ENCODE measurements at regions not wholly inside any gene's neighbourhood (a gene's known extent, or its start where the extent isn't known, plus 50 kb on each side); places are given as distances from the start of the nearest gene placed in this dataset.

DNA sequence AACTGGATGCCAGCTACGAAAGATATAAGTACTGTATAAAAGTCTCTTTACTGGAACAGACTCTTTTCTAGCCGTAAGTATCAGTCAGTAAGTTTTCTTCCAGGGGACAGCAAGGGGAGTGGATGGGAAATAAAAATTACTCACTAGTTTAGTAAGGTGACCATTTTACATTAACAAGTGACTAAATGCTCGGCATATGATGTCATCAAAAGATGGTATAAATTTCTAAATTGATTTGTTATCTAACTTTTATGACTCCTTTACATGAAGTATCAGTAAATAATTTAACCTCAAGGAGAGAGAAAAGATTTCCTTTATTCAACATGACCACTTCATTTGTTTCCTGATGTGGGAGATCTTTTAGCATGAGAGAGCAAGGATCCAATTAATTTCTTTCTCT, 859.0 kb upstream of the LRRTM1 start:
- no CpG with 5 or more reads among the region's 3 CpGs for WGBS (ENCODE audit: insufficient coverage)
- DNase-seq (ENCODE audit: low read depth in 4 of 6, low spot score in 6 of 6), result no peak
- no peaks in the 10 kb centered on the region for H3K36me3 ChIP-seq (ENCODE audit: control insufficient read depth, insufficient read depth, low read length)
- H3K4me1 ChIP-seq (ENCODE audit: control insufficient read depth, insufficient read depth, low read length), result no peaks in the 10 kb centered on the region
- H3K27ac ChIP-seq (ENCODE audit: low read depth, low read length), result no peak overlapping the region
- no peaks in the 10 kb centered on the region for H3K9me3 ChIP-seq (ENCODE audit: control insufficient read depth, insufficient read depth, low read length)
- H3K27me3 ChIP-seq (ENCODE audit: control insufficient read depth, insufficient read depth, low read length), result no peaks in the 10 kb centered on the region
- H3K4me3 ChIP-seq (ENCODE audit: low read depth, low read length), result no peak overlapping the region

DNA sequence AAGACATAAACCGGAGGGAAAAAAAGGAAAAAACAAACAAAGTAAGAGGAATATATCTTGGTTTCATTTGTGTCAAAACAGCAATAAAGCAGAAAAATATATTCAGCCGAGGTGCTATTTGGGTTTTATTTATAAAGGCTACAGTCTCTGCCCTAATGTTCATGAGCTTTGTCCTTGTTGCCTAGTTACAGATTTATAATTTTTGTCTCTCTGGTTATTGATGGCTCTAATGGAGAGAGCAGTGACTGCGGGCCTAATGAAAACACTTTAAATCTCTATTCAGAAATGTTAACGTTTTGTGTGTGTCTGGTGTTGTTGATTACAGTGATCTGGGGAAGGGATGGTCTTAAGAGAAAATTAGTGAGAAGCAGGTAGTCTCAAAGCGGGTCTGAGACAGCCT, 854.0 kb upstream of the LRRTM1 start:
- Histone ChIP-seq H3K27me3 (ENCODE audit: control insufficient read depth, insufficient read depth, low read length) (no peaks in the 10 kb centered on the region), H3K27ac (ENCODE audit: low read depth, low read length) (no peak overlapping the region), H3K9me3 (ENCODE audit: control insufficient read depth, insufficient read depth, low read length) (no peaks in the 10 kb centered on the region), H3K4me3 (ENCODE audit: low read depth, low read length) (no peak overlapping the region), H3K4me1 (ENCODE audit: control insufficient read depth, insufficient read depth, low read length) (no peaks in the 10 kb centered on the region), H3K36me3 (ENCODE audit: control insufficient read depth, insufficient read depth, low read length) (no peaks in the 10 kb centered on the region)
- DNase-seq (ENCODE audit: low read depth in 4 of 6, low spot score in 6 of 6), result peak in 2 of 6 donors; percentile 2 to 73
- 57% methylated on average over 2 of the region's 5 CpGs for WGBS (ENCODE audit: insufficient coverage)

DNA sequence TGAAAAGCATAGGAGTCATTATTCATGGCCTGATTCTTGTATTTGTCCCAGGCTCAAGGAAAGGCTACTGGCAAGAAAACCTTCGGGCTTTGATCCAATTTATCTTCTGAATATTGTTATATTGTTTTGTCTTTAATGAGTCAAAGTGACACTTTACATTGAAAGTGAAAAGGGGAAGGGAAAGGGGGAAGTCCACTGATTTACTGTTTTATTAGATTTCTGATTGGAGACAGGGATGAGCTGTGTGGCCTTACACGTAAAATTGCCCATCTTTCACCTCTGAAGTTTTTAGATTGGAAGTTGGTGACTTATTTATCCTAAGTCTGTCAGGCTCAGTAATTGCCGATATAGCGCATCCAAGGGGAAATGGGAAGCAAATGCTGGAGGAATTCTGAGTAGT, 843.8 kb upstream of the LRRTM1 start:
- WGBS (ENCODE audit: insufficient coverage), result 73% methylated on average over 1 of the region's 4 CpGs
- H3K9me3 ChIP-seq (ENCODE audit: control insufficient read depth, insufficient read depth, low read length), result no peaks in the 10 kb centered on the region
- no peak overlapping the region for H3K4me3 ChIP-seq (ENCODE audit: low read depth, low read length)
- H3K36me3 ChIP-seq (ENCODE audit: control insufficient read depth, insufficient read depth, low read length), result no peaks in the 10 kb centered on the region
- H3K4me1 ChIP-seq (ENCODE audit: control insufficient read depth, insufficient read depth, low read length), result no peaks in the 10 kb centered on the region
- H3K27me3 ChIP-seq (ENCODE audit: control insufficient read depth, insufficient read depth, low read length), result no peaks in the 10 kb centered on the region
- H3K27ac ChIP-seq (ENCODE audit: low read depth, low read length), result no peak overlapping the region
- DNase-seq (ENCODE audit: low read depth in 4 of 6, low spot score in 6 of 6), result no peak

DNA sequence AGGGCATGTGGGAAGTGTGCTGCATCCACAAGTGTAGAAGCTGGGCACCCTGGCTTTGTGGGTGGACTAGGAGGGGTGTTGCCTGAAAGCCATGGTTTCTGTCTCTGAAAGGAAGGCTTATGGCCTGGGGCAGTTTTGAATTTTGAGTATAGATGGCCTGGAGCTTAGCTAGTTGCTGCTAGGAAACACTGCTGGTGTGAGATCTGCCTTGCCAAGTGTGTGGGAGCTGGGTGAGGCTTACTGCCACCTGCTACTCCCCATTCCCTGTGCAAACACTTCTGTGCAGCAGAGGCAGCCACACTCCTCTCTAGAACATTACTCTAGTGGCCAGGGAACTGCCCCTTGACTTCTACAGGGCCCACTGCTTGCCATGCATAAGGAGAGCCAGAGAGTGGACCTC, 831.7 kb upstream of the LRRTM1 start:
- Histone ChIP-seq H3K4me3 (ENCODE audit: low read depth, low read length) (no peak overlapping the region), H3K4me1 (ENCODE audit: control insufficient read depth, insufficient read depth, low read length) (no peaks in the 10 kb centered on the region), H3K9me3 (ENCODE audit: control insufficient read depth, insufficient read depth, low read length) (peaks cover 3% of the 10 kb centered on the region), H3K27ac (ENCODE audit: low read depth, low read length) (no peak overlapping the region), H3K27me3 (ENCODE audit: control insufficient read depth, insufficient read depth, low read length) (no peaks in the 10 kb centered on the region), H3K36me3 (ENCODE audit: control insufficient read depth, insufficient read depth, low read length) (no peaks in the 10 kb centered on the region)
- no peak for DNase-seq (ENCODE audit: low read depth in 4 of 6, low spot score in 6 of 6)

DNA sequence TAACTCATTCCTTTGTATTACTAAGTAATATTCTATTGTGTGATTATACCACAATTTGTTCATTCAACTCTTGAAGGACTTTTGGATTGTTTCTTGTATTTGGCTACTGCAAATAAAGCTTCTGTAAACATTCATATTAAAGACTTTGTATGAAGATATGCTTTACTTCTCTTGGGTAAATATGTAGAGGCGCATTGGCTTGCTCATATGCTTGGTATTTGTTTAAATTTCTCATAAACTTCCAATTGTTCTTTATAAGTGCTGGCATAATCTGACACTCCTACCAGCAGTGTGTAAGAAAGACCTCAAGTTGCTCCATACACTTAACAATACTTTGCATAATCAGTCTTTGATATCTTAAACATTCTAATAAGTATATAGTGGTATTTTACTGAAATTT, 792.8 kb upstream of the LRRTM1 start:
- Histone ChIP-seq H3K4me1 (ENCODE audit: control insufficient read depth, insufficient read depth, low read length) (no peaks in the 10 kb centered on the region), H3K9me3 (ENCODE audit: control insufficient read depth, insufficient read depth, low read length) (no peaks in the 10 kb centered on the region), H3K27ac (ENCODE audit: low read depth, low read length) (no peak overlapping the region), H3K36me3 (ENCODE audit: control insufficient read depth, insufficient read depth, low read length) (no peaks in the 10 kb centered on the region), H3K27me3 (ENCODE audit: control insufficient read depth, insufficient read depth, low read length) (no peaks in the 10 kb centered on the region), H3K4me3 (ENCODE audit: low read depth, low read length) (no peak overlapping the region)
- no peak for DNase-seq (ENCODE audit: low read depth in 4 of 6, low spot score in 6 of 6)
- no CpG with 5 or more reads among the region's 1 CpG for WGBS (ENCODE audit: insufficient coverage)

DNA sequence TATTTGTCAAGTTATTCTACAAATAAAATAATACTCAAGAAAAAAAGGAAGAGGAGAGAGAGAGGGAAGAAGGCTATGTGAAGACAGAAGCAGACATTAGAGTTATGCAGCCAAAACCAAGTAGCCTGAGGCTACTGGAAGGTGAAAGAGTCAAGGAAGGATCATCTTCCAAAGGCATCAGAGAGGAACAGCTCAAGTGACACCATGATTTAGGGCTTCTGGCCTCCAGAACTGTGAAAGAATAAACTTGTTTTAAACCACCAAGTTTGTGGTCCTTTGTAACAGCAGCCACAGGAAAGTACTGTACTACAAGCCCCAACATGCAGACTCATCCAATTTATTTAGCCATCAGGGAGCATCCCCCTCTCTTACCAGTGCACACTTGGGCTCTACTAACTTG, 788.5 kb upstream of the LRRTM1 start:
- no peak overlapping the region for H3K27ac ChIP-seq (ENCODE audit: low read depth, low read length)

DNA sequence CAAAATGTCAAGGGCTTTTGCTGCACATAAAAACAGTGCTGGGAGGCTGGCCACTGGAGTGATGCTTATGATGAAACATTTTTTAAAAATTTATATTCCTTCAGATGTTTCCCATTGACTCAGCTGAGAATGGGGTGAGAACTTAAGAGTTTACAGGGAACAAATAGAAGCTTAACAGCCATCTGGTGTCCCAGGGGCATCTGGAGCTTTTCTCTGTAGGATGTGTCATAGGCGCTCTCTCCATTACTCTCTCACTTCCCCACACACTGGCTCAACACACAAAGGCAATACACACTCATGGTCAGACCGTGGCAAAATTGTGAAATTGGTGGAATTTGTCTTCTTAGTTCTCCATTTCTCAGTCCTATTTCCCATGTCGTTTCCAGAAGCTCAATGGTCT, 783.1 kb upstream of the LRRTM1 start:
- no peaks in the 10 kb centered on the region for H3K9me3 ChIP-seq (ENCODE audit: control insufficient read depth, insufficient read depth, low read length)
- no peaks in the 10 kb centered on the region for H3K4me1 ChIP-seq (ENCODE audit: control insufficient read depth, insufficient read depth, low read length)
- no peak overlapping the region for H3K27ac ChIP-seq (ENCODE audit: low read depth, low read length)
- no peaks in the 10 kb centered on the region for H3K27me3 ChIP-seq (ENCODE audit: control insufficient read depth, insufficient read depth, low read length)
- WGBS (ENCODE audit: insufficient coverage), result no CpG with 5 or more reads among the region's 3 CpGs
- H3K36me3 ChIP-seq (ENCODE audit: control insufficient read depth, insufficient read depth, low read length), result no peaks in the 10 kb centered on the region
- DNase-seq (ENCODE audit: low read depth in 4 of 6, low spot score in 6 of 6), result no peak
- no peak overlapping the region for H3K4me3 ChIP-seq (ENCODE audit: low read depth, low read length)

More for the DNA sequence above, 788.5 kb upstream of the LRRTM1 start:
- Histone ChIP-seq H3K4me1 (ENCODE audit: control insufficient read depth, insufficient read depth, low read length) (no peaks in the 10 kb centered on the region), H3K4me3 (ENCODE audit: low read depth, low read length) (no peak overlapping the region), H3K36me3 (ENCODE audit: control insufficient read depth, insufficient read depth, low read length) (no peaks in the 10 kb centered on the region), H3K9me3 (ENCODE audit: control insufficient read depth, insufficient read depth, low read length) (no peaks in the 10 kb centered on the region), H3K27me3 (ENCODE audit: control insufficient read depth, insufficient read depth, low read length) (no peaks in the 10 kb centered on the region)
- no peak for DNase-seq (ENCODE audit: low read depth in 4 of 6, low spot score in 6 of 6)

DNA sequence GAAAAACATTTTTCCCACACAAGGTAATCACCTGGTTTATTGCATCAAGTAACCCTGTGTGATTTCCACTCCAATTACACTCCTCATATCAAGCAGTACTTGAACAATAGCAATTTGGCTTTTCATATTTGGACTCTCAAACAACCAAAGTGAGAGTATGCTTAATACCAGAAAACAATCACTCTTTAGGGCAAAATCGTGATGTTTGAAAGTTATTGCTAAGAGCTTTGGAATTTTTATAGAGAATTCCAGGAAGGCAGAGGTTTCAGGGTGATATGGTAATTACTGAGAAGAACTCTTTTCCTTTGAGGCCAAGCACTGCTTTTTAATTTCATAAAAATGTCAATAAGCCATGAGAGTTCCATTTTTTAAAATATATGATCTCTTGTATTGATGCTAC, 779.5 kb upstream of the LRRTM1 start:
- H3K27ac ChIP-seq (ENCODE audit: low read depth, low read length), result no peak overlapping the region
- peak in 1 of 6 donors; percentile 23 for DNase-seq (ENCODE audit: low read depth in 4 of 6, low spot score in 6 of 6)
- H3K36me3 ChIP-seq (ENCODE audit: control insufficient read depth, insufficient read depth, low read length), result no peaks in the 10 kb centered on the region
- no peaks in the 10 kb centered on the region for H3K4me1 ChIP-seq (ENCODE audit: control insufficient read depth, insufficient read depth, low read length)
- no peak overlapping the region for H3K4me3 ChIP-seq (ENCODE audit: low read depth, low read length)
- H3K9me3 ChIP-seq (ENCODE audit: control insufficient read depth, insufficient read depth, low read length), result no peaks in the 10 kb centered on the region
- no CpG with 5 or more reads among the region's 1 CpG for WGBS (ENCODE audit: insufficient coverage)
- no peaks in the 10 kb centered on the region for H3K27me3 ChIP-seq (ENCODE audit: control insufficient read depth, insufficient read depth, low read length)

DNA sequence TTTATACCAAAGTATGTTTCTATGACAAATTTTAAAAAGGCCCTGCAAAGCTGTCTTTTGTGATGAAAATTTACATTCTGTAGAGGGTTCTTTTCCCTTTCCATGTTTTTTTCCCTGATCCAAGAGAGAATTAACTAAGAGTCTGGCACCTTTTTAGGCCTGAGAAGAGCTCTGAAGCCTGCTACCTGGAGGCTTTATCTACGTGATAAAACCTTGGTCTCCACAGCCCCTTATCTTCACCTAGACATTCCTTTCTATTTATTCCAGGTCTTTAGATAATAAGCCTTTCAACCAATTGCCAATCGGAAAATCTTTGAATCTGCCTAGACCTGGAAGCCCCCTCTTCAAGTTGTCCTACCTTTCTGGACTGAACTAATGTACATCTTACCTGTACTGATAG, 774.1 kb upstream of the LRRTM1 start:
- DNase-seq (ENCODE audit: low read depth in 4 of 6, low spot score in 6 of 6), result no peak
- no peak overlapping the region for H3K27ac ChIP-seq (ENCODE audit: low read depth, low read length)
- no peak overlapping the region for H3K4me3 ChIP-seq (ENCODE audit: low read depth, low read length)
- no peaks in the 10 kb centered on the region for H3K27me3 ChIP-seq (ENCODE audit: control insufficient read depth, insufficient read depth, low read length)
- WGBS (ENCODE audit: insufficient coverage), result 71% methylated on average over 1 of the region's 2 CpGs
- H3K9me3 ChIP-seq (ENCODE audit: control insufficient read depth, insufficient read depth, low read length), result no peaks in the 10 kb centered on the region
- H3K36me3 ChIP-seq (ENCODE audit: control insufficient read depth, insufficient read depth, low read length), result no peaks in the 10 kb centered on the region
- no peaks in the 10 kb centered on the region for H3K4me1 ChIP-seq (ENCODE audit: control insufficient read depth, insufficient read depth, low read length)

DNA sequence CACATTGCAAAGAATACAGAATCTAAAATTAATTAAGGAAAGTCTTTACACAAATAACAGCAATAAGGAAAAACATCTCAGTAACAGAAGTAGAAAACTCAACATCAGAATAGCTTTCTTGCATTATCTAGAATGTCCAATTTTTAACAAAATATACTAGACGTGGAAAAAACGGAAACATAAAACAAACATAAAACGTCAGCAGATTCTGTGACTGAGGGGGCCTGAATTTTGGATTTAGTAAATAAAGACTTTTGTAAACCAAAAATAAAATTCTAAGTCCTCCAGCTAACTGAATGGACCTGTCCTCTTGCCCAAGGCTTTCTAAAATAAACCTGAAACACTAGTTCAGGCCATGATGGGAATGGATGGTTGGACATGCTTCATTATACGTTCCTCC, 773.5 kb upstream of the LRRTM1 start:
- Histone ChIP-seq H3K27me3 (ENCODE audit: control insufficient read depth, insufficient read depth, low read length) (no peaks in the 10 kb centered on the region), H3K4me3 (ENCODE audit: low read depth, low read length) (no peak overlapping the region), H3K27ac (ENCODE audit: low read depth, low read length) (no peak overlapping the region), H3K4me1 (ENCODE audit: control insufficient read depth, insufficient read depth, low read length) (no peaks in the 10 kb centered on the region), H3K36me3 (ENCODE audit: control insufficient read depth, insufficient read depth, low read length) (no peaks in the 10 kb centered on the region), H3K9me3 (ENCODE audit: control insufficient read depth, insufficient read depth, low read length) (no peaks in the 10 kb centered on the region)
- DNase-seq (ENCODE audit: low read depth in 4 of 6, low spot score in 6 of 6), result no peak
- no CpG with 5 or more reads among the region's 4 CpGs for WGBS (ENCODE audit: insufficient coverage)

DNA sequence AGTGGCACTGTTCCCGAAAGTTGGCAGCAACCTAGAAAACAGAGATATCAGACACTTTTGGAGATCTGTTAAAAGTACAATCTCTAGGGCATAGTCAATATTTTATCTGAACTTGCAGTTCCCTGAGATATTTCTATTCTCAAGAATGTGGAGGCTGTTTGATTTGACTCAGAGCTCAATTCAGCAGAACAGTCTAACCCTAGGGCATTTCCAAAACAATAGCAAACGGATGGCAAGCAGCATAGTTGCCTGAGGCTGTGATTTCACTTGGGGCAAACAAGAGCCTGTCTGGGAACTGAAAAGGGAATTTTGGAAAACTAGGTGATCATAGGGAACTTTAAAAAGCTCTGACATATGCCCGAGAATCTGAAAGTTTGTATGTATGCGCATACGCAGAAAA, 772.8 kb upstream of the LRRTM1 start:
- Histone ChIP-seq H3K27me3 (ENCODE audit: control insufficient read depth, insufficient read depth, low read length) (no peaks in the 10 kb centered on the region), H3K36me3 (ENCODE audit: control insufficient read depth, insufficient read depth, low read length) (no peaks in the 10 kb centered on the region), H3K4me3 (ENCODE audit: low read depth, low read length) (no peak overlapping the region), H3K9me3 (ENCODE audit: control insufficient read depth, insufficient read depth, low read length) (no peaks in the 10 kb centered on the region), H3K4me1 (ENCODE audit: control insufficient read depth, insufficient read depth, low read length) (no peaks in the 10 kb centered on the region), H3K27ac (ENCODE audit: low read depth, low read length) (no peak overlapping the region)
- 67% methylated on average over 4 of the region's 5 CpGs for WGBS (ENCODE audit: insufficient coverage)
- DNase-seq (ENCODE audit: low read depth in 4 of 6, low spot score in 6 of 6), result no peak
